ENCODE measurements at regions not wholly inside any gene's neighbourhood (a gene's known extent, or its start where the extent isn't known, plus 50 kb on each side); places are given as distances from the start of the nearest gene placed in this dataset.

- Mint-ChIP-seq H3K27ac (ENCODE audit: unreplicated experiment) (no peak overlapping the region), H3K9me3 (ENCODE audit: low read depth) (peaks cover 3% of the 10 kb centered on the region), H3K4me3 (ENCODE audit: unreplicated experiment) (no peak overlapping the region), H3K27me3 (ENCODE audit: low read depth) (peaks cover 6% of the 10 kb centered on the region), H3K4me1 (ENCODE audit: low read depth) (no peaks in the 10 kb centered on the region), H3K36me3 (ENCODE audit: low read depth) (no peaks in the 10 kb centered on the region)
- DNase-seq (ENCODE audit: low spot score): no peak
- TF ChIP-seq CTCF (IDR thresholded peaks at IDR 0.05): no peak
Measured at GRCh38 chr5:163619951-163620350, 114.5 kb downstream of the MAT2B start.

- H3K9me3 Mint-ChIP-seq (ENCODE audit: low read depth): peaks cover 3% of the 10 kb centered on the region
- no peaks in the 10 kb centered on the region for H3K36me3 Mint-ChIP-seq (ENCODE audit: low read depth)
- peaks cover 4% of the 10 kb centered on the region for H3K27me3 Mint-ChIP-seq (ENCODE audit: low read depth)
- TF ChIP-seq CTCF (IDR thresholded peaks at IDR 0.05): no peak
- H3K4me3 Mint-ChIP-seq (ENCODE audit: unreplicated experiment): no peak overlapping the region
- no peak overlapping the region for H3K27ac Mint-ChIP-seq (ENCODE audit: unreplicated experiment)
- H3K4me1 Mint-ChIP-seq (ENCODE audit: low read depth): no peaks in the 10 kb centered on the region
- no peak for DNase-seq (ENCODE audit: low spot score)
Measured at GRCh38 chr5:163622799-163623198, 117.4 kb downstream of the MAT2B start.

GRCh38 chr5:163623524-163623923 is 118.1 kb downstream of the MAT2B start:
- Mint-ChIP-seq H3K27me3 (ENCODE audit: low read depth) (peaks cover 4% of the 10 kb centered on the region), H3K9me3 (ENCODE audit: low read depth) (peaks cover 3% of the 10 kb centered on the region), H3K4me1 (ENCODE audit: low read depth) (no peaks in the 10 kb centered on the region), H3K36me3 (ENCODE audit: low read depth) (no peaks in the 10 kb centered on the region), H3K4me3 (ENCODE audit: unreplicated experiment) (no peak overlapping the region), H3K27ac (ENCODE audit: unreplicated experiment) (no peak overlapping the region)
- no peak for DNase-seq (ENCODE audit: low spot score)
- no peak for TF ChIP-seq CTCF (IDR thresholded peaks at IDR 0.05)

- H3K27me3 Mint-ChIP-seq (ENCODE audit: low read depth): peaks cover 4% of the 10 kb centered on the region
- no peak overlapping the region for H3K4me3 Mint-ChIP-seq (ENCODE audit: unreplicated experiment)
- no peak for TF ChIP-seq CTCF (IDR thresholded peaks at IDR 0.05)
- no peak for DNase-seq (ENCODE audit: low spot score)
- H3K4me1 Mint-ChIP-seq (ENCODE audit: low read depth): no peaks in the 10 kb centered on the region
- H3K27ac Mint-ChIP-seq (ENCODE audit: unreplicated experiment): no peak overlapping the region
- H3K9me3 Mint-ChIP-seq (ENCODE audit: low read depth): peaks cover 4% of the 10 kb centered on the region
- no peaks in the 10 kb centered on the region for H3K36me3 Mint-ChIP-seq (ENCODE audit: low read depth)
Measured at GRCh38 chr5:163623986-163624385, 118.6 kb downstream of the MAT2B start.

GRCh38 chr5:163624431-163624830 is 119.0 kb downstream of the MAT2B start:
- H3K36me3 Mint-ChIP-seq (ENCODE audit: low read depth): no peaks in the 10 kb centered on the region
- TF ChIP-seq CTCF (IDR thresholded peaks at IDR 0.05): no peak
- H3K9me3 Mint-ChIP-seq (ENCODE audit: low read depth): peaks cover 5% of the 10 kb centered on the region
- H3K4me1 Mint-ChIP-seq (ENCODE audit: low read depth): no peaks in the 10 kb centered on the region
- no peak overlapping the region for H3K27ac Mint-ChIP-seq (ENCODE audit: unreplicated experiment)
- no peak for DNase-seq (ENCODE audit: low spot score)
- no peak overlapping the region for H3K4me3 Mint-ChIP-seq (ENCODE audit: unreplicated experiment)
- H3K27me3 Mint-ChIP-seq (ENCODE audit: low read depth): peaks cover 4% of the 10 kb centered on the region
